Right lung (tissue), 2 donors: ENCODE measurements at regions not wholly inside any gene's neighbourhood (a gene's known extent, or its start where the extent isn't known, plus 50 kb on each side); places are given as distances from the start of the nearest gene placed in this dataset.
A peak's percentile ranks its signal among the peaks of the same experiment; 100 is the strongest.

Experiments used
- DNase-seq, 2 donors: peaks; one replicate each; pipeline ENCODE4 v3.0.0-alpha.2; 2013

GRCh38 chr3:30495172-30496065 is 111.0 kb upstream of the TGFBR2 start:
- DNase-seq: no peak

DNA sequence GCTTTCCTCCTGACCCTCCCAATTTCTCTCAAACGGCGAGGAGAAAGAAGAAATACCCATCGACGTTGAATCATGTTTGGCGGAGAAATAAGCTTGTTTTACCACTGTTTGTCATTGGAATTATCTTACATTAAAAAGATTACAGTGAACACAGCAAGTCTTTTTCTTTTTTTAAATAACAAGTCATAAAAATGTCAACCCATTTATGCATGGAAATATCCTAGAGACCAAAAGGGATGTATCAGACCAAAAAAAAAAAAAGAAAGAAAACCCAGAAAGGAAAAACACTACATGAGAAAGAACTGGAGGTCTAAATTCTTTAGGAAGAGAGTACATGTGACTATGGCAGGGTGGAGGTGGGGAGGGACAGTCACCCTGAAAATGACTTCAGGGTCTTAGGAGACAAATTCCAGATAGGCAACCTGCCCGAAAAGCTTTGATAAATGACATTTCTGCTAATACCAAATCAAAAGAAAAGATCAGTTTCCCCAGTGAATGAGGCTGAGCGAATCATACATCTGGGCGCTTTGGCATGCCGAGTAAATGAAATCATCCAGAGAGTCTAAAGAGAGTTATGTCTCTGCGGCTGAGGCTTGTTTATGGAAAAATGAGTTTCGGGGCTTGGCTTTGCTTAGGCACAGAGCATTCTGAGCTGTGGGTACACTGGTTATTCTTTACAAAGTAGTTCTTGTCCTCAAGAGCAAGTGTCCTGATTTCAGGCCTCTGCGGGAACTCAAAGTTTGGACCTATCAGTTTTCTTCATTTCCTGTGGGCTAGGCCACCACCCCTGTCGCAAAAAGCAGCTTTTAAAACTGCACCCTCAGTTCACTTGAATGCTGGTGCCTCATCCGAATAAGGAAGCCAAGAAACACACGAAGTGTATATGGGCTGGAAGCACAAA is 110.1 kb upstream of the TGFBR2 start:
- DNase-seq: no peak

GRCh38 chr3:30498587-30498967 is 107.8 kb upstream of the TGFBR2 start:
- no peak for DNase-seq

DNA sequence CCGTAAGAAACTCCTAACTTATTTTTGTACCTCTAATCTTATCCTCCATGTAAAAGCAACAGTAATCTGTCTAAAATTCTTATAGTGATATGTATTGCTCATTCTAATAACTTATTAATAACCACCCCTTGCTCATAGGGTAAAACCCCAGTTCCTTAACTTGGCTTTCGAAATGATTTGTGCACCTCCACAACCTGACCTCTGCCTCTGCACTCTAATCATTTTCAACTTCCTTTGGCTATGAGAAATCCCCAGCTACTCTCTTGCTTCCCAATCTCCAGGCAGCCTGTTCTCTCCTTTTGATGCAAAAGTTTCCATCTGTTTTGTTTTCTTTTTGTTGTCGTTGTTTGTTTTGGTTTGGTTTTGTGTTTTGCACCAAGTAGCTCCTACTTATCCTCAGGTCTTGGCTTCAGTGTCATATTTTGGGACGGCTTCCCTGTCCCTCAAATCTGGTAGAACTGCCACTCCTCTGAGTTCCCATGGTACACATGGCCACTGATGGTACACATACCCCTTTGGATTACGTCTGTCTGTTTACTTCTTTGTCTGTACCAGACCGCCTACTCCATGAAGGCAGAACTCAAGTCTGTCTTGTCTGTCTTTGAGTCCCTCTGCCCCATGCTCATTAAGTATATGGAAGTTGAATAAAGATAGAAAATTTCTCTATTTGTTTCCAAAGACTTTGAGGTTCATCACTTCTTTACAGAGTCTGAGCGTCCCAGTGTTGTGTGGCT is 105.6 kb upstream of the TGFBR2 start:
- no peak for DNase-seq

GRCh38 chr3:30501526-30501925 is 104.9 kb upstream of the TGFBR2 start:
- DNase-seq: no peak

DNA sequence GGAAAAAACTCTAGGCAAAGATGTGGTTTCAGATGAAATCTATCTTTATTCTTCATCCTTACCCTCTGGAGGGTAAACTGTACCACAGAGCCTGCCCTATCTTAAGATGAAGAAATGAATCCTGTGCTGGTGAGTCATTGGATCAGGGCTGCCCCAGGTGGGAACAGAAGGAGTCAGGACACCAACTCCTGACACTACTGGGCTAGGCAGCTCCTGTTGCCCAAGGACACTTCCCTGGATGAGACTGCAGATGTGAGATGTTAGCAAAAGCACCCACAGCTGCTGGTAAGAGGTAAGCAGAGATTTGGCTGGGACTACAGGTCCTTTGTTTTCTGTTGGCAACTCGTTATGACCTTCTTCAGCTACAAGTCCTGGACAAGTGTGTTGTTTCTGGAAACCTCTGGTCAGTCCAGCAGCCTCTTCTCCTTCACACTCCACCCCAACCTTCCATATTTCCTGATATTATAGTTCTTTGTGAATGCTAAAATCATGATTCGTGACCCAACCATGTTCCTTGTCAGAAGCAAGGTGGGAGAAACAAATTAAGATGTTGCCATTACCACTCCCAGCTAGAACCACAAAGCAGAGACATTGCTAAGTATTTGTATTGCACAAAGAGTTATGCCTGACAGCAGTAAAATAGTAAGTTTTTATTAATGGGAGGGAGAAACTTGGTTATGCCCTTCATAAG is 104.2 kb upstream of the TGFBR2 start:
- no peak for DNase-seq

- no peak for DNase-seq
Measured at GRCh38 chr3:30502742-30503073, 103.7 kb upstream of the TGFBR2 start.

GRCh38 chr3:30503446-30503845 is 103.0 kb upstream of the TGFBR2 start:
- DNase-seq: no peak

DNA sequence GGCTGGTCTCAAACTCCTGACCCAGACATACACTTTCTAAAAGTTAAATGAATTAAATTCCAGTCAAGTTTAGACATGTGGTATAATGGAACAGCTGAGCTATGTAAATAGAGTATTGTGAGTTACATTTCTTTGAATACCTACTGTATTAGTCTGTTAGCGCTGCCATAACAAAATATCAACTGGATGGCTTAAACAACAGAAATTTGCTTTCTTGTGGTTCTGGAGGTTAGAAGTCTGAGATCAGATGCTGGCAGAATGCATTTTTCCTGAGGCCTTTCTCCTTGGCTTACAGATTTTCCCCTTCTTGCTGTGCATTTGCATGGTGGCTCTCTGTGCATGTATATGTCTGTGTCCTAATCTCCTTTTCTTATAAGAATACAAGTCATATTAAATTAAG is 101.5 kb upstream of the TGFBR2 start:
- DNase-seq: no peak

GRCh38 chr3:30505866-30506520 is 100.4 kb upstream of the TGFBR2 start:
- DNase-seq: no peak

DNA sequence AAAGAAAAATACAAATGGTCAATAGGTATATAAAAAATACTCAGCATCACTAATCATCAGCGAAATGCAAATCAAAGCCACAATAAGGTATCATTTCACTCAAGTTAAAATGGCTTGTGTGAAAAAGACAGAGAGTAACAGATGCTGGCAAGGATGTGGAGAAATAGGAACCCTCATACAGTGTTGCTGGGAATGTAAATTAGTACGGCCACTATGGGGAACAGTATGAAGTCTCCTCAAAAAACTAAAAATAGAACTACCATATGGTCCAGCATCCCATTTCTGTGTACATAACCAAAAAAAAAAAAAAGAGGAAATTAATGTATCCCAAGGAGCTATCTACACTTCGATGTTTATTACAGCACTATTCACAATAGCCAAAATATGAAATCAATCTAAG is 98.1 kb upstream of the TGFBR2 start:
- no peak for DNase-seq

GRCh38 chr3:30510596-30510995 is 95.8 kb upstream of the TGFBR2 start:
- DNase-seq: no peak

GRCh38 chr3:30511524-30512251 is 94.7 kb upstream of the TGFBR2 start:
- peak in 1 of 2 donors; percentile 60 for DNase-seq

DNA sequence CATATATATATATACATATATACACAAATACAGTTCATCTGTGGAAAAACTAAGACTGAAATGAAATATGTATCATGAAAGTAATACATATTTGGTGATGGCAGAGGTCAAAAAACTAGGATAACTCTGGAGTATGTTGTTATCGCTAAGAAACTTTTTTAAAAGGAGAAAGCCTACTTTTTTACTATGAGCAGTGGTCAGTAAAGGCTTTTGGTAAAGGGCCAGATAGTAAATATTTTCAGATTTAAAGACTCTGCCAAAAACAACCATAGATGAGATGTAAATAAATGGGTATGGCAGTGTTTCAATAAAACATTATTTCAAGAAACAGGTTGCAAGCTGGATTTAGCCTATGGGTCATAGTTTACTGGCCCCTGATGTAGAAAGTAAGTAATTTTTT is 93.8 kb upstream of the TGFBR2 start:
- no peak for DNase-seq

- DNase-seq: no peak
Measured at GRCh38 chr3:30513374-30514152, 92.8 kb upstream of the TGFBR2 start.

DNA sequence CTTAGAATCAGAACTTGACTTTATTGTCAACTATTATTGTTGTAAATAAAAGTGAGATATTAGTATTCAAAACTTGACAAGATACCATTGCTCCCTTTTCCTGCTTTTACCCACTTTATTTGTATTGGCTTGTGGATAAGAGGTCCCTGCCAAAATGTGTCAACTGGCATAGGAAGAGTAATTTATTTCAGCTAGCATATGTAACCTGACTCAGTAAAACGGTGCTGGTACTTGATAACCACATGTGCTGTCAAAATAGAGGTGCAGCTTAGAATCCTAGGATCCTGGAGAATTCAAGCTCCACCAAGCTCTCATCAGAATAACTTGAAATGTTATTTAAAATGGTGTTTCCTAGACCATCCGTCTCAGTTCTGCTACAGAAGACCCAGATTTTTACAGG is 90.2 kb upstream of the TGFBR2 start:
- no peak for DNase-seq

DNA sequence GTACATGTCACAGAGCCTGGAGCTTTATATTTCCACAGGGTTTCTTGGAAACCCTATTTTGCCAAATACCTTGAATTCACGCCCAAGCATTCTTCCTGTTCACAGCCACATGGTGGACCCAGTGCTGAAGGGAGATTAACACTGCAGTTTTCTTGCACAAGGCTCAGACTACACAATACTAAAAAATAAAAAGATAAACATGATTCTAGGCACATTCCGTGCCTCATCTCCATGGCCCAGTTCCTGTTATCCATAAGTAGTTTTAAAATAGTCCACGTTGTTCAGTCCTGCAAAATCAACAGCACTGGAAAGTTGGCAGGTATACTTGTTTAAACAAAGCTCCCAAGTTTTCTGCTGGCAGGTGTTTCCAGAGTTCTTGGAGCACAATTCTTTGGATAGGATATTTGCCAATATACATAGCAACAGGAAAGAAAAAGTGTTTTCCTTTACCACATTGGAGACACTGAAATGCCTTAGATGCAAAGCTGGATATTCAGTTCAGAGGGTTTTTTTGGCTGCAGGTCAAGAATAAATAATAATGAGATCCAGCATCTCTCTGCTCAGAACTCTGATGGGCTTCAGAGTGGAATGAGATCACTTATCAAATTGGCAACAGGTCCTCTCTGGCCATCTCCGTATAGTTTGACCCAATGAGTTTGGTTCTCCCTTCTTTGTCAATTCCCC is 88.1 kb upstream of the TGFBR2 start:
- peak in 1 of 2 donors; percentile 60 for DNase-seq

DNA sequence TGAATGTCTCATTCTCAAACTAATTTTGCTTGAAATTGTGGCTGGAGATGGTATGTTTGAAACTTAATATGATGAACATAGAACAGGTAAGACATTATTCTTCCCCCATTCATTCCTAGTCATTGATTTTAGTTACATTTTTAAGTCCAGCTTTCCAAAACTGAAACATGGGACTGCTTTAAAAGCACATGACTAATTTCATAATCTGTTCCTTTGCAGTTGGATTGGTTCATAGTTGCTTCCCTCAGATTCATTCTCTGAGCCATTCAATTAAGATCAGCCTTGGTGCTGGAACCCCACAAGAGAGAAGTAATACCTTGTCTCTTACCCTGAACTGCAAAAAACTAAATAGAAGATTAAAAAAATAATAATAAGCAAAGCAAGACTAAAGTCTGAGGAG is 87.5 kb upstream of the TGFBR2 start:
- DNase-seq: no peak

- DNase-seq: no peak
Measured at GRCh38 chr3:30520699-30521098, 85.7 kb upstream of the TGFBR2 start.
